Uterus (tissue), 2 donors: ENCODE measurements at regions not wholly inside any gene's neighbourhood (a gene's known extent, or its start where the extent isn't known, plus 50 kb on each side); places are given as distances from the start of the nearest gene placed in this dataset.

Source experiments
- CTCF ChIP-seq, 4 experiments: fragments of 200-600 bp in 2 of 4; fragments of 450-650 bp in 2 of 4; sonication (generic) in 2 of 4; IDR thresholded peaks; one replicate each; pipeline ENCODE4 v1.5.1; 2016 to 2019; ENCODE audit warnings: antibody characterized with exemption in 4 of 4, mild to moderate bottlenecking in 2 of 4, moderate library complexity in 1 of 4
- POLR2A ChIP-seq, 2 donors: fragments of 450-650 bp; IDR thresholded peaks; one replicate each; pipeline ENCODE4 v1.6.1; 2016; ENCODE audit warnings: antibody characterized with exemption in 2 of 2, mild to moderate bottlenecking in 1 of 2, moderate library complexity in 1 of 2

GRCh38 chr4:32226733-32227132, 1506.6 kb downstream of the PCDH7 start:
- TF ChIP-seq CTCF (IDR thresholded peaks at IDR 0.05) (no peak), POLR2A (IDR thresholded peaks at IDR 0.05) (no peak)
